VCaP (cell line): ENCODE measurements at regions not wholly inside any gene's neighbourhood (a gene's known extent, or its start where the extent isn't known, plus 50 kb on each side); places are given as distances from the start of the nearest gene placed in this dataset.

Experiments used
- H3K27ac ChIP-seq: fragments of 450-650 bp; 2 replicates; pipeline ENCODE4 v1.5.1; 2017
- TF ChIP-seq, protein P1 (sequence below): fragments of 450-650 bp; conservative IDR thresholded peaks from 2 replicates; pipeline ENCODE4 v1.5.1; 2017; ENCODE audit warnings: mild to moderate bottlenecking, moderate library complexity

DNA sequence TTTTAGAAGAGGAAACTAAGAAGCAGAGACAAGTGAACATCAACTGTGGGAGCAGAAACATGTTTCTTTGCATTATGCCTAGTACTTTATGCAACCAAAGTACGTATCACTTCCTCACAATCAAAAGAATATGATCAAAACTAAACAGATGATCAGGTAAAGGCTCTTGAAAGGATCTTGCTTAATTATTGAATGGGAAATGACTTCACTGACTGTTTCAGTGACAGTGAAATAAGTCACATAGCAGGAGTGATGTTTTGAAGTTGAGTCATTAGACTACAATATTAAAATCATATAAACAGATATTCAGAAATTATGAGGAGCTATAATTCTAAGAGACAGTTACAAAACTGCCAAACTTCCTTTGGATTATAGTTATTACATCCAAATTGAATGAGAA is 527.3 kb downstream of the MTRR start:
- H3K27ac ChIP-seq = no peak overlapping the region
- TF ChIP-seq, protein P1, sequence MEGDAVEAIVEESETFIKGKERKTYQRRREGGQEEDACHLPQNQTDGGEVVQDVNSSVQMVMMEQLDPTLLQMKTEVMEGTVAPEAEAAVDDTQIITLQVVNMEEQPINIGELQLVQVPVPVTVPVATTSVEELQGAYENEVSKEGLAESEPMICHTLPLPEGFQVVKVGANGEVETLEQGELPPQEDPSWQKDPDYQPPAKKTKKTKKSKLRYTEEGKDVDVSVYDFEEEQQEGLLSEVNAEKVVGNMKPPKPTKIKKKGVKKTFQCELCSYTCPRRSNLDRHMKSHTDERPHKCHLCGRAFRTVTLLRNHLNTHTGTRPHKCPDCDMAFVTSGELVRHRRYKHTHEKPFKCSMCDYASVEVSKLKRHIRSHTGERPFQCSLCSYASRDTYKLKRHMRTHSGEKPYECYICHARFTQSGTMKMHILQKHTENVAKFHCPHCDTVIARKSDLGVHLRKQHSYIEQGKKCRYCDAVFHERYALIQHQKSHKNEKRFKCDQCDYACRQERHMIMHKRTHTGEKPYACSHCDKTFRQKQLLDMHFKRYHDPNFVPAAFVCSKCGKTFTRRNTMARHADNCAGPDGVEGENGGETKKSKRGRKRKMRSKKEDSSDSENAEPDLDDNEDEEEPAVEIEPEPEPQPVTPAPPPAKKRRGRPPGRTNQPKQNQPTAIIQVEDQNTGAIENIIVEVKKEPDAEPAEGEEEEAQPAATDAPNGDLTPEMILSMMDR = no peak

DNA sequence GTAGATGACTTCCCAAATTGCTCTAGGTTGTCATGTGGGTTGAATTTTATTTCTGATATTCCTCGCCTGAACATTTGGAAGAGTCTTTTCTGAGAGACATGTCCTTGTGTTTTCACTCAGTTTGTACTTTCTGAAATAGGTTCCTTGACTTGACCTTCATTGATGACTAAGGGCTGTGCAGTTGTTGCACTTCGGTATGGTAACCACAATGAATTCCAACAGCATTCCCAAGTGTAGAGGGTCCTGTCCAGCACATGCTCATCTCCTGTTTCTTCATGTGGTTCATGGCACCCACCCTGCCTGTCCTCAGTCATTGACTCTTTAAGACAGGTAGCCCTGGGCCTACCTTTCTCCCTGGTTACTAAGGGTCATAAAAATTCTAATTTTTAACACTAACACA is 527.8 kb downstream of the MTRR start:
- TF ChIP-seq, protein P1 = no peak
- H3K27ac ChIP-seq = no peak overlapping the region

DNA sequence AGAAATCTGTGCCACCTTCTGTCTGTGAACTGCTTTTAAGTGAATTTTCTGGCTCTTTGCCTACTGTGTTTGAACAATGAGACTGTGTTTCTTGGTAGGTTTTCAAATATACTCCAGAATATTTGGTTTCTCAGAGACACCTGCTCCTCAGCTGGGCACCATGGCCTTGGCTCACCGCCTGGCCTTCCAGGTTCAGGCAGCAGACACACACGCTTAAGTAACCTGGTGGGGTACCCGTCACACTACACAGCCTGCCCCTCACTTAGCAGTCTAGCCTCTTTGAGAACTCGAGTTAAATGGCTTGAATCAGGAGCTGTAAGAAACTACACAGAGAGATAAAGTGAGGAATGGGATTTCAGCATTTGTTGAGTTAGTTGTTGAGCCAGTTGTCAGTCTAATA is 530.5 kb downstream of the MTRR start:
- no peak overlapping the region for H3K27ac ChIP-seq
- TF ChIP-seq, protein P1 = no peak

DNA sequence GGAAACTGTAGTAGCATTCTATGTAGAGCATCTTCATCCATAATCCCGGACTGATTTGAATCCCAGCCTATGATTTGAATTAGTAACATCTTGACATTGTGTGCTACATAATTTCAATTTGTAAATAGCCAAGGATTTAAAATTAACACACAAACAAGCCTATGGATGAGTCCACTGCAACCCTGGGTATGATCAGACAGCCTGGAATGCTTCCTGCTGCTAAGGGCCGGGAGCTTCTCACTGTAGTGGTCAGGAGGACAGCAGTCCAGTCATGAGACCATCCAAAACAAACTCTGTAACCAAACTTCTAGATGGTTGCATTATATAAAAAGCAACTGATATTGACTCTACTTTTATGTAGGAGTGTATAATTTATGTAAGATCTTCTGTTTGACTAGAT is 539.3 kb downstream of the MTRR start:
- TF ChIP-seq, protein P1 = no peak
- no peak overlapping the region for H3K27ac ChIP-seq

DNA sequence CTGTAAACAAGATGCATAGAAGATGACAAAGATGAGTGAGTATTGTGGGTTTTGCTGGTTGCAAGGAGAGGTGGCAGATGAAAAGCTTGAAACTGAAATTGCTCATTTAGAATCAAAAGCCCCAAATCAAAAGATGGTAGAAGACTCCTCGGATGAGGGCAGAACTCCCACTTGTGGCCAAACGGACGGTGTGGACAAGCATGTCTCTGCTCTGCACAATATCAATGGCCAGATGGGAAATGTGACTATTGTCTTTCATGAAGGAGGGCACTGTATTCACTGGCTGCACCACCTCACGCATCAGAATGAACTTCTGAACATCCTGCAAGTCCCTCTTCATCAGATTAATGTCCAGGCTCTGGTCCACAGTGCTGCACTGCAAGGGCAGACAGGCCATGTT is 541.7 kb downstream of the MTRR start:
- no peak overlapping the region for H3K27ac ChIP-seq
- TF ChIP-seq, protein P1 = no peak

DNA sequence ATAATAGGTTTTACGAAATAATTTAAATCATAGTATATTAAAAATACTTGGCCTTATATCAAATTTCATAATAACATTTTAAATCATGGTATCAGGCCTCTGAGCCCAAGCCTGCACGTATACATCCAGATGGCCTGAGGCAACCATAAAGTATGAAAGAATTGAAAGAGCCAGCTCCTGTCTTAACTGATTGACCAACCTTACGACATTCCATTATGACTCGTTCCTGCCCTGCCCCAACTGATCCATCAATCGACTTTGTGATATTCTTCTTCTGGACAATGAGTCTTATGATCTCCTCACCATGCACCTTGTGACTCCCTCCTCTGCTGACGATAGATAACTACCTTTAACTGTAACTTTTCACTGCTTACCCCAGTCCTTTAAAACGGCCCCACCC is 545.0 kb downstream of the MTRR start:
- no peak overlapping the region for H3K27ac ChIP-seq
- TF ChIP-seq, protein P1 = no peak

DNA sequence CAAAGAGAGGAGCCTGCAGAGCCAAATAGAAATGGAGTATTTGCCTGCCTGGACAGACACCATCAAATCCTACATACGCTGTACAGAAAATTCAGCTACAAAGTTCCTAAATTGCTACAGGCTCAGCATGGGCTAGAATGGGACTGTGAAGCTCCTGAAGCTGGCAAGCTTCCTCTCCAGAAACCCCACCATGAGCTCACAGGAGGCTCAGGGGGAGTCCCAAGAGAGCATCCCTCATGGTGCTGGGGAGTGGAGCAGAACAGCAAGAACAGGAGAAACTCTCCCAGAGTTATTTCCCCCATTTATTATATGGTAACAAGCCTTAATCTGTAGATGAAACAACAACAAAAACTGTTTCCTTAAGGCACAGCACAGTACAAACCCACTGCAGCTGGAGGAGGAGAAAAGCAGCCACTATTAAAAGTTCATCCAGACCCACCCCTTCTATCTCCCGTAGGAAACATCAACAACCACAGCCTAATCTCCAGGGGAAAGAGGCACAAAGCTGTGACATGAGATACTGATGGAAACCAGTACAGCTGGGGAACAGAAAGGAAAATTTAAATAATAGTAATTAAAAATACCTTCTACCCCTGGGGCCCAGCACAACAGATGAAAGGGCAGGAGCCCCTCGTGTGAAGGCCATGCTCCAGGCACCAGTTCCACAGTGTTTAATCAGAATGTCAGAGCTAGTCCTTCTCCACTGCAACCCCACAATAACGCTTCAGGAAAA is 548.5 kb downstream of the MTRR start:
- TF ChIP-seq, protein P1 = no peak
- no peak overlapping the region for H3K27ac ChIP-seq
